ENCODE measurements at regions not wholly inside any gene's neighbourhood (a gene's known extent, or its start where the extent isn't known, plus 50 kb on each side); places are given as distances from the start of the nearest gene placed in this dataset.
"Not testable (repeated sequence)": the region's sequence is repeated elsewhere in the genome, so short reads cannot be mapped to it uniquely, and the experiment has no call there.

DNA sequence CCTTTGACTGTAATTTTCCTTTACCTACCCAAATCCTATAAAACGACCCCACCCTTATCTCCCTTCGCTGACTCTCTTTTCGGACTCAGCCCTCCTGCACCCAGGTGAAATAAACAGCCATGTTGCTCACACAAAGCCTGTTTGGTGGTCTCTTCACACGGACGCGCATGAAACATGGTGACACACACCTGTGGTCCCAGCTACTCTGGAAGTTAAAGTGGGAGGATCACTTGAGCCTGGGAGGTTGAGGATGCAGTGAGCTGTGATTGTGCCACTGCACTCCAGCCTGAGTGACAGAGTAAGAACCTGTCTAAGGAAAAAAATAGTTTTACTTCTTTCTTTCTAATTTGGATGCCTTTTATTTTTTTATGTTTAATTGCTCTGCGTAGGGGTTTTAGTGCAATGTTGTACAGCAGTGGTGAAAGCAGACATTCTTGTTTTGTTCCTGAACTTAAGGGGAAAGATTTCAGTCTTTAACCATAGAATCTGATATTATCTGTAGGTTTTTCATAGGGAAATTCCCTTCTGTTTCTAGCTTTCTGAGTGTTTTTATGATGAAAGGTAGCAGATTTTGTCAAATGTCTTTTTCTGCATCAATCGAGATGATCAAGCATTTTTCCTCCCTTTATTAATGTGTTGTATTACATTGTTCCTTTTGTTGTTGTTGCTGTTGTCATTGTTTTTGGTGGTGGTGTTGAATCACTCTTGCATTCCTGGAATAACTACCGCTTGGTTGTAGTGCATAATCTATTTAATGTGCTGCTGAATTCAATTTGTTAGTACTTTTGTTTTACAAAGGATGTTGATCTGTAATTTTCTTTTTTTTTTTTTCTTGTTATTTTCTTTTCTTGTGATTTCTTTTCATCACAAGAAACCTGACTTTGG, 497.4 kb downstream of the DISC1 start:
- DNase-seq = peak in 1 of 5 experiments; percentile 4

DNA sequence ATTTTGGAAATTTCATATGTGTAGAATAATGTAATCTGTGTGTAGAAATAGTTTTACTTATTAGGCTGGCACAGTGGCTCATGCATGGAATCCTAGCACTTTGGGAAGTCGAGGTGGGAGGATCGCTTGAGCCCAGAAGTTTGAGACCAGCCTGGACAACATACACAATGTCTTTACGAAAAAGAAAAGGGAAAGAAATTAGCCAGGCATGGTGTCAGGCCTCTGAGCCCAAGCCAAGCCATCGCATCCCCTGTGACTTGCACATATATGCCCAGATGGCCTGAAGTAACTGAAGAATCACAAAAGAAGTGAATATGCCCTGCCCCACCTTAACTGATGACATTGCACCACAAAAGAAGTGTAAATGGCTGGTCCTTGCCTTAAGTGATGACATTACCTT, 491.3 kb downstream of the DISC1 start:
- DNase-seq = not testable (repeated sequence)

DNA sequence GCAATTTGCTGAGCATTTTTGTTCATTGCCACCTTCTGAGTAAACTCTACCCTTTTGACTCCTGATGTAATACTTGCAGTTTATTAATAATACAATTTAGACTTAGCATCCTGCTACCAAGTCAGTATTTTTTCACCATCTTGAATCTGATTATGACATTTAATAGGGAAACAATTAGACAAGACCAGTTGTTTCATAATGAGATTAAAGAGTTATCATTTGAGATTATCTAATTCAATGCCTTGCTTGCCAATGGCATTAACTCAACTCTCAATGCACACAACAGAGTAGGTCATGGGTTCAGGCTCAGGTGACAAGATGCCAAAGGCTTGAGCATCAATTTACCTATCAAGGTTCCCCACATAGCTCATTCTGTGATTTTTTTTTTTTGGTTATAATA, 488.4 kb downstream of the DISC1 start:
- DNase-seq = no peak

DNA sequence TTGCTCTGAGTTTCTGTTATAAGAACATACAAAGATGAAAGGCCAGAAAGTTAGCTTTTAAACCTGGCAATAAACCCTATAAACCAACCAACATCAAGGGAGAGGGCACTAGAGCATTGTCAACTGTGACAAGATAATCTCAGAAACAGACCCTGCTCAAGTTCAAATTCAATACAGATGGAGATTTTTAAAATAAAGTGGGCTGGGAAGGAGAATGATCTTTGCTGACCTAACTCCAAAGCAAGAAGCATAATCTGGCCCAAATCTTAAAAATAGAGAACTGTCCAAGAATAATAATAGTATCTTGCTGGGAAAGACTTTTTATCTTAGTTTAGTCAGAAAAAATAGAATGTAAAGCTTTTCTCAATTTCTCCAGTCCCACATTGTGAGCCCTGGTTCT, 485.5 kb downstream of the DISC1 start:
- no peak for DNase-seq

DNA sequence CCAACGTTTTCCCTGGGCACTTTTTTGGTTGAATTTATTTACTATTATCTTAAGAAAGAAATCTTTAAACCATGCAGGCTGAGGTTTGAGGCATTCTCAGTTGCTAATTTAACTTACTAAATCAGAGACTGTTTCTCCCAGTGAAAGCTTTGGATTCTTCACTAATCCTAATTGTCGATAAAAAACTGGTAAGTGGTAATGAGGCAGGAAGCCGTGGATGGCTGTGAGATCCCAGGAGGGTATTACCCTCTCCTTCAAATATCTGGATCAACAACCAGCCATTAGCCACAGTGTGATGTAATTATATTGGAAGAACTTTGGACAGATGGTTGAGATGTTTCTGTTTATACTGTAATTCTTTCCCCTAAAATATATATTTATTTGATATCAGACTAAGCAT, 485.0 kb downstream of the DISC1 start:
- DNase-seq = no peak

DNA sequence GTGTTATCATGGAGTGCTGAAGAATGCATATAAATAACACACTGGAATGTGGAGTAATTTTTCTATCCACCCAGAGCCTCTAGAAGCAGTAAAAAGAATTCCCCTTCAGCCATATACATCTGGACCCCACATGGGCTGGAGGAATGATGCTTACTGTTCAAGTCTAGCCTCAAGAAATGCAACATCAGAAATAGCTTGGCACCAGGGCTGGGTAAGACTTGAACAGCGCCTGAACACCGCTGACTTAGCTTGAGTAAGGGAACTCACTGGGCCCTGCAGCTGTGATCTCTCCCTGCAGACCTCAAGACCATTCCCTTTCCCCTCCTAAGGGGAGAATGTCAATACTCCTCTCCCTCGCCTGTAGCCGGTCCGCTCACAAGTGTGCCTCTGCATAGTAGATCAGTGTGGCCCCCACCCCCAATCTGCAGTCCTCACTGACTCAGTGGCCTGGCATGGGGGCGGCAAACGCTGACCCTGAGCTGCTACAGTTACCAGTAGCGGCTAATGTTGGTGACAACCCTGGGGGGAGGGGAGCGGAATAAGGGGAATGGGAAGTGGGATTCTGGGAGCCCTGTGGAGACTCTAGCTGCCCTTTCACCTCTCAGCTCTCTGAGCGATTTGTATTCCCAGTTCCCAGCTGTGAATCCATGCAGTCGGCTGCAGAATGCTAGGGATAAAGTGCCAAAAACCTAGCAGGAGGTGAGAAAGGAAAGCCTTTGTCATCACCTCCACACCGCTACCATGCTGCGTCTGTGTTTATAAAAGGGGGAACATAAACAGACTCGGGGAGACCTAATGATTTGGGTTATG, 483.9 kb downstream of the DISC1 start:
- no peak for DNase-seq

DNA sequence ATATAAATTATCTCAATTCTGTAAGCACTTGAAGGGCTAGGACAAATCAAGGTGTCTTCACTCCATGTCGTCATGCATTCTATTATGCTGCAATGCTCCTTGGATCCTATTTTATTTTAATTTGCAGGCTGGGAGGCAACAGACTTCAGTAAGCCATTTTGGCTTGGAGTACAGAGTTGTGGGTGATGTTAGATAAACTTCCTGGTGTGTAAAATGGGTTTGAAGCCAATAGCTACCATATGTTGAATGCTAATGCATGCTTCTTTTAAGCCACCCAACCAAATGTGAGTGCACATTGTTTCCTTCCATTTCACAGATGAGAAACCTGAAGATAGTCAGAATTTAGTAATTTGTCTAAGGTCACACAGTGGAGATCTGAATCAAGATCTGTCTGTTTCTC, 482.8 kb downstream of the DISC1 start:
- DNase-seq = no peak

DNA sequence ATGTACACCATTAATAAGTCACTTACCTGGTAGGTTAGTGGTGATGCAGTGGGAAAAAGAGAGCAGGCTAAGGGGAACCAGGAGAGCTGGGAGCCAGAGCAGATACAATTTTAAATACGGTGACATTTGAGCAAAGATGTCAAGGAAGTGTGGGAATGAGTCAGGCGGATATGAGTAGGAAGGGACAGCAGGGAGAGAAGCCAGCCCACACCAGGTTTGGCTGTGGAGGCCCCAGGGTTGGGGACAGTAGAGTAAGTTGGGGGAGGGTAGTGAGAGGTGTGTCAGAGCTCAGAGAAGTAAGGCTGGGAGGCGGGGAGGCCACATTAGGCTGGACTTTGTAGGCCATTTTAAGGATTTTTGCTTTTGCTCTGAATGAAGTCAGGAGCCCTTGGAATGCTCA, 482.0 kb downstream of the DISC1 start:
- DNase-seq = no peak

DNA sequence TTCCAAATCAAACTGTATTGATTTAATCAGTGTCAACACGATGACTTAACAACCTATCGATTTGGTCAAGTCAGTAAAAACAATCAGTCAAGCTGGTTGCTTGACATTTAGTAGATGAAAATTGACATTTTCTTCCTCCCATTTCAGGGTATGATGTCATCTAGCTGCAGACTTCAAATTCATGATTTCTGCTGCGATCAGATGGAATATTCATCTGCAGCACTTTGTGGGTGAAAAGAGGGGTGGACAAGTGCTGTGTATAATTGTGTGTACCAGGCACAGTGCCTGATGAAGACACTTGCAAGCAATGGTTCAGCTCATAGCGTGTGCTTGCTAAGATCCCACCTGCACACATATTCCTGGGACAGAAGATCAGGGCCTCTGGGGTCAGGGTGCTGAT, 479.8 kb downstream of the DISC1 start:
- no peak for DNase-seq

DNA sequence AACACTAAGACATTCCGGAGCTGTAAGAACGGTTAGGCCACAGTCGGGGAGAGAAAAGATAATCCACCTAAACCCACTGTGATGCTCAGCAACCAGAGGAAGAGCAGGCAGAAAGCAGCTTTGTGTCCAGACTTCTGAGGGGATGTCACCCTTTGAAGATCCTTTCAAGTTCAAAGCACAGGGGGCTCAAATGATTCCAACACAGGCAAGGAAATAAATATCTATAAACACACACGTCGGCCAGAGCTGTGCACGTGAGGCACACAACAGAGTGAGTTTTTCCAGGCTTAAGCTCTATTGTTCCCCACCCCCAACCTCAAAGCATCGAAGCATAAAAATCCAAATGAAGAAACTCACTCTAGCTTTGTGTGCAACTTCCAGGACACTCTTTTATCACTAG, 479.0 kb downstream of the DISC1 start:
- no peak for DNase-seq

DNA sequence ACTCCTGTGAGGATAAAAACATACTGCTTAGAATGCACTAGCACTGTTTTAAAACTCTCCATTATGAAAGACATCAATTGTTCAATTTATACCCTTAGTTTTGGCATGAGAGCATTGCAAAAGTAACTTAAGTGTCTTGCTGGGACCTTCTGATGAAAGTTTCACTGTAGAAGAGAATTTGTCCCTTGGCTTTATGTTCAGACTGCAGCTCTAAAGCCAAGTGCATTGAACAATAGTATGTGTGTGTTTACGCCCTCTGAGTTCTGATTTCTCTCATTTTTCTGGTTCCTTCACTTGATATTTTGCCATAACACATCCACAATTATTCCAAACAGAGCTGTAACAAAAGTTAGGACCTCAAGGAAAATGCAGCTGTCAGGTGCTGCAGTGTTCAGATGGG, 474.6 kb downstream of the DISC1 start:
- no peak for DNase-seq

DNA sequence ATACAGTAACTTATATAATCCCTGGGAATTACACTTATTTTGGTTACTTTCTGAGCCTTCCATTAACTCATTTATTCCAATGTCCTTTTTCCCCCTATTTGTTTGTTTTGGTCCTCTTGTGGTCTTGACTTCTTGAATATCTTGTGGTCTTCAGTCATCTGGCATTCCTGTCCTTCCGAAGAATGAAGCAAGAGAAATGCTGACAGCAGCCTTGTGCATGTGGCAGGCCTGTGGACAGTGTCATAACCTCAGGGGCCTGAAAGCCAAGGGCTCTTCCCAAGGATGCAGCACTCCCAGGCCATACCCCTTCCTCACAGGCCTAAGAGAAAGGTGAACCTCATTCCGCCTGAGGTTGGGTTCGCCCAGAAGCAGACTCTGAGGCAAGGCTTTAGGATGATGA, 470.2 kb downstream of the DISC1 start:
- DNase-seq = no peak
